Stimulated activated CD8-positive, alpha-beta memory T cell treated with anti-CD3 and anti-CD28 coated beads, Interleukin-2, amount 100 ng/mL, for 48 hours (primary cell): ENCODE measurements at regions not wholly inside any gene's neighbourhood (a gene's known extent, or its start where the extent isn't known, plus 50 kb on each side); places are given as distances from the start of the nearest gene placed in this dataset.
"Not testable (repeated sequence)": the region's sequence is repeated elsewhere in the genome, so short reads cannot be mapped to it uniquely, and the experiment has no call there.

Experiments
- DNase-seq, 2 donors: peaks; one replicate each; pipeline ENCODE4 v3.0.0-alpha.2; 2020; ENCODE audit warnings: low read depth in 2 of 2

- no peak for DNase-seq
Observed at GRCh38 chr7:142440906-142441411, 183.1 kb upstream of the PRSS58 start.

- no peak for DNase-seq
Observed at GRCh38 chr7:142440219-142440905, 182.5 kb upstream of the PRSS58 start.

- no peak for DNase-seq
Observed at GRCh38 chr7:142439739-142440138, 181.9 kb upstream of the PRSS58 start.

GRCh38 chr7:142438923-142439515 is 181.2 kb upstream of the PRSS58 start:
- no peak for DNase-seq

GRCh38 chr7:142438235-142438922 is 180.5 kb upstream of the PRSS58 start:
- DNase-seq: no peak

- DNase-seq: no peak
Observed at GRCh38 chr7:142437741-142438140, 179.9 kb upstream of the PRSS58 start.

- DNase-seq: no peak
Observed at GRCh38 chr7:142436601-142437000, 178.7 kb upstream of the PRSS58 start.

- DNase-seq: not testable (repeated sequence)
Observed at GRCh38 chr7:142435606-142436005, 177.7 kb upstream of the PRSS58 start.

- no peak for DNase-seq
Observed at GRCh38 chr7:142434666-142435167, 176.9 kb upstream of the PRSS58 start.

- DNase-seq: not testable (repeated sequence)
Observed at GRCh38 chr7:142434133-142434532, 176.3 kb upstream of the PRSS58 start.

GRCh38 chr7:142432377-142432776 is 174.5 kb upstream of the PRSS58 start:
- no peak for DNase-seq

GRCh38 chr7:142431491-142431890 is 173.6 kb upstream of the PRSS58 start:
- DNase-seq: no peak

GRCh38 chr7:142428094-142428493 is 170.2 kb upstream of the PRSS58 start:
- DNase-seq: no peak

GRCh38 chr7:142425281-142425680 is 167.4 kb upstream of the PRSS58 start:
- no peak for DNase-seq

- DNase-seq: no peak
Observed at GRCh38 chr7:142422621-142423020, 164.8 kb upstream of the PRSS58 start.

- no peak for DNase-seq
Observed at GRCh38 chr7:142420554-142421362, 162.9 kb upstream of the PRSS58 start.

GRCh38 chr7:142418326-142418725 is 160.5 kb upstream of the PRSS58 start:
- no peak for DNase-seq

- no peak for DNase-seq
Observed at GRCh38 chr7:142414915-142415314, 157.1 kb upstream of the PRSS58 start.

- no peak for DNase-seq
Observed at GRCh38 chr7:142414135-142414534, 156.3 kb upstream of the PRSS58 start.

GRCh38 chr7:142413280-142414000 is 155.6 kb upstream of the PRSS58 start:
- DNase-seq: no peak

GRCh38 chr7:142412551-142413193 is 154.8 kb upstream of the PRSS58 start:
- DNase-seq: no peak
